ENCODE measurements at regions not wholly inside any gene's neighbourhood (a gene's known extent, or its start where the extent isn't known, plus 50 kb on each side); places are given as distances from the start of the nearest gene placed in this dataset.

GRCh38 chr16:75780669-75781068 lies 54.4 kb upstream of the CPHXL start:
- intact Hi-C loops (cut with DNase I; ENCODE audit: low total_unique reads) (no loop called here), in situ Hi-C loops (cut with MboI; ENCODE audit: low pct_ligation_motif_present in 1 of 4, low pct_unique_long_range_greater_than_20kb in 1 of 4, low sequenced_read_pairs in 3 of 4) (loop anchor here (10.0 to 25.0 kb wide), 4 partner anchors 857 to 1394 kb away; no protein-coding TSS in a partner anchor)
- Histone ChIP-seq H3K4me3 (no peak overlapping the region), H3K4me1 (no peaks in the 10 kb centered on the region), H3K27me3 (peaks cover 55% of the 10 kb centered on the region), H3K36me3 (no peaks in the 10 kb centered on the region), H3K27ac (no peak overlapping the region), H3K9me3 (no peaks in the 10 kb centered on the region)
- WGBS, 2 donors (ENCODE audit: low coverage in 1 of 2): 13 to 17% methylated on average over 1 of the region's 1 CpG
- DNase-seq: no peak
- no peak for TF ChIP-seq EP300 (IDR thresholded peaks at IDR 0.05; ENCODE audit: low read depth)
- TF ChIP-seq CTCF (IDR thresholded peaks at IDR 0.05): no peak

GRCh38 chr16:75781683-75782343 lies 55.5 kb upstream of the CPHXL start:
- no peak for TF ChIP-seq POLR2AphosphoS5 (IDR thresholded peaks at IDR 0.05)
- TF ChIP-seq CTCF (IDR thresholded peaks at IDR 0.05): no peak
- no peak for TF ChIP-seq EP300 (IDR thresholded peaks at IDR 0.05; ENCODE audit: low read depth)
- TF ChIP-seq POLR2A (IDR thresholded peaks at IDR 0.05): no peak
- no peaks in the 10 kb centered on the region for H3K4me1 ChIP-seq
- H3K4me3 ChIP-seq: no peak overlapping the region
- H3K27me3 ChIP-seq: peaks cover 49% of the 10 kb centered on the region
- no peaks in the 10 kb centered on the region for H3K36me3 ChIP-seq
- WGBS, 2 donors (ENCODE audit: low coverage in 1 of 2): 26 to 51% methylated on average over 3 to 5 of the region's 5 CpGs
- in situ Hi-C loops (cut with MboI; ENCODE audit: low pct_ligation_motif_present in 1 of 4, low pct_unique_long_range_greater_than_20kb in 1 of 4, low sequenced_read_pairs in 3 of 4): loop anchor here (10.0 to 25.0 kb wide), 4 partner anchors 855 to 1393 kb away; no protein-coding TSS in a partner anchor
- no peaks in the 10 kb centered on the region for H3K9me3 ChIP-seq
- no peak for DNase-seq
- H3K27ac ChIP-seq: no peak overlapping the region
- intact Hi-C loops (cut with DNase I; ENCODE audit: low total_unique reads): no loop called here

GRCh38 chr16:75787440-75787839 lies 61.1 kb upstream of the CPHXL start:
- DNase-seq: no peak
- no peaks in the 10 kb centered on the region for H3K4me1 ChIP-seq
- WGBS, 2 donors (ENCODE audit: low coverage in 1 of 2): 32 to 33% methylated on average over 1 of the region's 1 CpG
- peaks cover 24% of the 10 kb centered on the region for H3K27me3 ChIP-seq
- H3K4me3 ChIP-seq: no peak overlapping the region
- TF ChIP-seq POLR2AphosphoS5 (IDR thresholded peaks at IDR 0.05) (no peak), CTCF (IDR thresholded peaks at IDR 0.05) (no peak), EP300 (IDR thresholded peaks at IDR 0.05; ENCODE audit: low read depth) (no peak), POLR2A (IDR thresholded peaks at IDR 0.05) (no peak)
- no peaks in the 10 kb centered on the region for H3K9me3 ChIP-seq
- no peaks in the 10 kb centered on the region for H3K36me3 ChIP-seq
- no peak overlapping the region for H3K27ac ChIP-seq
- intact Hi-C loops (cut with DNase I; ENCODE audit: low total_unique reads) (loop anchor here (5.0 kb wide), 1 partner anchor 1385 kb away; no protein-coding TSS in a partner anchor), in situ Hi-C loops (cut with MboI; ENCODE audit: low pct_ligation_motif_present in 1 of 4, low pct_unique_long_range_greater_than_20kb in 1 of 4, low sequenced_read_pairs in 3 of 4) (loop anchor here (10.0 to 25.0 kb wide), 4 partner anchors 850 to 1387 kb away; no protein-coding TSS in a partner anchor)

- DNase-seq: no peak
- intact Hi-C loops (cut with DNase I; ENCODE audit: low total_unique reads): loop anchor here (5.0 kb wide), 1 partner anchor 1383 kb away; no protein-coding TSS in a partner anchor
- in situ Hi-C loops (cut with MboI; ENCODE audit: low pct_ligation_motif_present in 1 of 4, low pct_unique_long_range_greater_than_20kb in 1 of 4, low sequenced_read_pairs in 3 of 4): loop anchor here (10.0 to 25.0 kb wide), 4 partner anchors 848 to 1386 kb away; no protein-coding TSS in a partner anchor
- TF ChIP-seq CTCF (IDR thresholded peaks at IDR 0.05): peak; percentile 72 to 87 (median 84)
- no peak for TF ChIP-seq POLR2A (IDR thresholded peaks at IDR 0.05)
- Histone ChIP-seq H3K27ac (no peak overlapping the region), H3K9me3 (no peaks in the 10 kb centered on the region), H3K4me3 (no peak overlapping the region), H3K36me3 (no peaks in the 10 kb centered on the region), H3K4me1 (no peaks in the 10 kb centered on the region), H3K27me3 (peaks cover 16% of the 10 kb centered on the region)
- 5 to 6% methylated on average over 4 of the region's 4 CpGs for WGBS, 2 donors (ENCODE audit: low coverage in 1 of 2)
Measured at GRCh38 chr16:75789237-75789636, 62.9 kb upstream of the CPHXL start.
